DND-41 (cell line): ENCODE measurements at regions not wholly inside any gene's neighbourhood (a gene's known extent, or its start where the extent isn't known, plus 50 kb on each side); places are given as distances from the start of the nearest gene placed in this dataset.

Experiments
- ATAC-seq: fragments of 200-7000 bp; cut with Tn5 transposase; 3 replicates; pipeline ENCODE4 v1.9.1; 2021; ENCODE audit warnings: low read depth; ENCODE audit not compliant: insufficient read depth
- DNase-seq: peaks from one replicate; pipeline ENCODE4 v3.0.0-alpha.2; 2020
- H2AFZ ChIP-seq: 2 replicates; pipeline ENCODE4 v1.6.0; 2012; ENCODE audit warnings: low read depth, low read length
- H3K27ac ChIP-seq: 2 replicates; pipeline ENCODE4 v1.5.1; 2012; ENCODE audit warnings: low read length, inconsistent platforms
- H3K27me3 ChIP-seq: fragments of 200-600 bp; sonication (generic); 2 replicates; pipeline ENCODE4 v1.6.0; 2012; ENCODE audit warnings: low read length, mild to moderate bottlenecking, inconsistent platforms; ENCODE audit not compliant: insufficient read depth, poor library complexity
- H3K36me3 ChIP-seq: 2 replicates; pipeline ENCODE4 v1.5.1; 2012; ENCODE audit warnings: low read length, inconsistent platforms; ENCODE audit not compliant: insufficient read depth
- H3K4me1 ChIP-seq: 2 replicates; pipeline ENCODE4 v1.5.1; 2012; ENCODE audit warnings: mild to moderate bottlenecking, low read length; ENCODE audit not compliant: insufficient read depth
- H3K4me2 ChIP-seq: 2 replicates; pipeline ENCODE4 v1.6.0; 2012; ENCODE audit warnings: mild to moderate bottlenecking, moderate library complexity, low read length, inconsistent platforms; ENCODE audit not compliant: insufficient read depth
- H3K4me3 ChIP-seq, 2 experiments: fragments of 200-600 bp in 1 of 2; shearing (Covaris generic) in 1 of 2; 2 replicates each; pipeline ENCODE4 v1.5.1; 2012 to 2016; ENCODE audit warnings: inconsistent platforms in 2 of 2, low read length in 2 of 2, mild to moderate bottlenecking in 2 of 2, low read depth in 1 of 2, moderate library complexity in 1 of 2
- H3K79me2 ChIP-seq: 2 replicates; pipeline ENCODE4 v1.6.0; 2012; ENCODE audit warnings: low read length, inconsistent platforms; ENCODE audit not compliant: insufficient read depth
- H3K9ac ChIP-seq: 2 replicates; pipeline ENCODE4 v1.6.0; 2012; ENCODE audit warnings: low read depth, mild to moderate bottlenecking, inconsistent platforms, low read length, moderate library complexity
- H3K9me3 ChIP-seq: 2 replicates; pipeline ENCODE4 v1.5.1; 2012; ENCODE audit warnings: low read length, moderate library complexity, mild to moderate bottlenecking, inconsistent platforms; ENCODE audit not compliant: insufficient read depth, severe bottlenecking
- H4K20me1 ChIP-seq: 2 replicates; pipeline ENCODE4 v1.6.0; 2012; ENCODE audit warnings: low read length; ENCODE audit not compliant: insufficient read depth
- EZH2 ChIP-seq: IDR thresholded peaks from 3 replicates; pipeline ENCODE4 v1.6.1; 2012; ENCODE audit warnings: borderline replicate concordance, low read depth, mild to moderate bottlenecking, moderate library complexity, low read length, inconsistent platforms; ENCODE audit not compliant: severe bottlenecking
- TF ChIP-seq, protein P1 (sequence below): IDR thresholded peaks from 2 replicates; pipeline ENCODE4 v1.5.1; 2012; ENCODE audit warnings: borderline replicate concordance, low read length, moderate library complexity, mild to moderate bottlenecking; ENCODE audit not compliant: poor library complexity, severe bottlenecking; ENCODE audit errors: extremely low read depth

DNA sequence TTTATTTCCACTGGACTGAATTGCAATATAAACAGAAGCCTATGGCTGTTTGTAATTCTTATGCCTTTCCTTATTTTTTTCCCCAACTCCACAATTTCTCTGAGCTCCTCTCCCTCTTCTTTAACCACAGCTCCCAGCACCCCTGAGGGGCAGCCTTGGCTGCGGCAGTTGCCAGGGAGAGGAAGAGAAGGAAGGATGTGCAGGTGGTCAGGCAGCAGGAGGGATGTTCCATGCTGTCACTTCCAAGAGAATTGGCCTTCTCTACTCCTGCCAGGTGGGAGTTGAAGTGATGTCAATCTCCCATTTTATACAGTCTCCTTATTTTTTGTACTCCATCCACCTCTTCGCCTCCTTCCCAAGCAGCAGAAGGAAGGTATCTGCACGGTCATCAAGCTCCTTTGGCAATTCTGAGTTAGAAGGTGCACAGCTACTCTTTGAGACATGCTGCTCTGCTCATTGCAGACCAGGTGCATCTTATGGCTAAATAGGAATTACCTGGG is 343.3 kb upstream of the RPS6KA3 start:
- H3K4me2 ChIP-seq: no peak overlapping the region
- H3K27ac ChIP-seq: no peak overlapping the region
- H2AFZ ChIP-seq: no peak overlapping the region
- no peaks in the 10 kb centered on the region for H3K27me3 ChIP-seq
- H3K9ac ChIP-seq: no peak overlapping the region
- no peaks in the 10 kb centered on the region for H4K20me1 ChIP-seq
- H3K9me3 ChIP-seq: no peaks in the 10 kb centered on the region
- H3K4me3 ChIP-seq: no peak overlapping the region
- no peaks in the 10 kb centered on the region for H3K4me1 ChIP-seq
- ATAC-seq (no peak), DNase-seq (no peak)
- no peaks in the 10 kb centered on the region for H3K79me2 ChIP-seq
- TF ChIP-seq, protein P1, sequence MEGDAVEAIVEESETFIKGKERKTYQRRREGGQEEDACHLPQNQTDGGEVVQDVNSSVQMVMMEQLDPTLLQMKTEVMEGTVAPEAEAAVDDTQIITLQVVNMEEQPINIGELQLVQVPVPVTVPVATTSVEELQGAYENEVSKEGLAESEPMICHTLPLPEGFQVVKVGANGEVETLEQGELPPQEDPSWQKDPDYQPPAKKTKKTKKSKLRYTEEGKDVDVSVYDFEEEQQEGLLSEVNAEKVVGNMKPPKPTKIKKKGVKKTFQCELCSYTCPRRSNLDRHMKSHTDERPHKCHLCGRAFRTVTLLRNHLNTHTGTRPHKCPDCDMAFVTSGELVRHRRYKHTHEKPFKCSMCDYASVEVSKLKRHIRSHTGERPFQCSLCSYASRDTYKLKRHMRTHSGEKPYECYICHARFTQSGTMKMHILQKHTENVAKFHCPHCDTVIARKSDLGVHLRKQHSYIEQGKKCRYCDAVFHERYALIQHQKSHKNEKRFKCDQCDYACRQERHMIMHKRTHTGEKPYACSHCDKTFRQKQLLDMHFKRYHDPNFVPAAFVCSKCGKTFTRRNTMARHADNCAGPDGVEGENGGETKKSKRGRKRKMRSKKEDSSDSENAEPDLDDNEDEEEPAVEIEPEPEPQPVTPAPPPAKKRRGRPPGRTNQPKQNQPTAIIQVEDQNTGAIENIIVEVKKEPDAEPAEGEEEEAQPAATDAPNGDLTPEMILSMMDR: no peak
- TF ChIP-seq EZH2: no peak
- no peaks in the 10 kb centered on the region for H3K36me3 ChIP-seq

DNA sequence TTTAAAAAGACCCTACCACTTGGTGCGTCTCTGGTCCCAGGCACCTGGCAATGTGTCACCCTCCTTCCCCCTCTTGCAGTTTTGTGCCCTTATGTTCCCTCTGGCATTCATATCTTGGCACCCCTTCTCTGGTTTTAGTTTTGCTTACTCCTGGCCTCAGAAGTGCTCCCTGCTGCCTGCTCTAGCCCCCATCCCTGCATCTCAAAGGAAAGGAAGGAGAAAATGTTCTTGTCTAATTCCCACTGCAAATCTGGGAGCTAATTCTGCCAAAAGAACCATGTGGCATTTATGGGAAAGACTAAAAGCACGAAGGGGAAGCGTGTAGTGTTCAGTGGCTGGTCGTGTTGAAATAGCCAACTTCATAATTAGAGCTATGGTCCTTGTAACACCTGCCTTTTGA is 340.1 kb upstream of the RPS6KA3 start:
- ATAC-seq (no peak), DNase-seq (no peak)
- H2AFZ ChIP-seq: no peak overlapping the region
- no peak for TF ChIP-seq EZH2
- TF ChIP-seq, protein P1: no peak
- no peaks in the 10 kb centered on the region for H3K36me3 ChIP-seq
- H3K4me3 ChIP-seq: no peak overlapping the region
- no peaks in the 10 kb centered on the region for H3K4me1 ChIP-seq
- H3K27ac ChIP-seq: no peak overlapping the region
- no peaks in the 10 kb centered on the region for H4K20me1 ChIP-seq
- no peaks in the 10 kb centered on the region for H3K27me3 ChIP-seq
- H3K9me3 ChIP-seq: no peaks in the 10 kb centered on the region
- H3K9ac ChIP-seq: no peak overlapping the region
- H3K79me2 ChIP-seq: no peaks in the 10 kb centered on the region
- H3K4me2 ChIP-seq: no peak overlapping the region

DNA sequence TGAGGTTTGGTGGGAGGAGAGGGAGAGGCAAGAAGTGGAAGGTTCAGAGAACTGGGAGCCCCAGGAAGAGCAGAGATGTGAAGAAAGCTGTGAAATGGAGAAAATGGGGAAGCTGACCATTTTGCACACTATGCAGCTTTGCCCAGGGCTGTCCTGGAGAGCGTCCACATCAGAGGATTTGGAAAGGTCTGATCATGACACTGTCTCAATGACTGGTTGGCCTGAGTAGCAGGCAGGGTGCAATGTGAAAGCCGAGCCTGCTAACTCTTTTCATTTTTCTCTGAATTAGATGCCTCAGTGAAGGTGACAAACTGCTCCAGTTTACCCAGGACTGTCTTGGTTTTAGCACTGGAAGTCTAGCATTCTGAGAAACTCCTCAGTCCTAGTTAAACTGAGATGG is 330.1 kb upstream of the RPS6KA3 start:
- Histone ChIP-seq H2AFZ (no peak overlapping the region), H3K4me1 (no peaks in the 10 kb centered on the region), H3K79me2 (no peaks in the 10 kb centered on the region), H3K4me2 (no peak overlapping the region), H3K36me3 (no peaks in the 10 kb centered on the region), H3K27ac (no peak overlapping the region), H3K4me3 (no peak overlapping the region), H3K9me3 (no peaks in the 10 kb centered on the region), H3K27me3 (no peaks in the 10 kb centered on the region), H3K9ac (no peak overlapping the region), H4K20me1 (no peaks in the 10 kb centered on the region)
- no peak for DNase-seq
- TF ChIP-seq EZH2: no peak
- TF ChIP-seq, protein P1: no peak
- no peak for ATAC-seq

DNA sequence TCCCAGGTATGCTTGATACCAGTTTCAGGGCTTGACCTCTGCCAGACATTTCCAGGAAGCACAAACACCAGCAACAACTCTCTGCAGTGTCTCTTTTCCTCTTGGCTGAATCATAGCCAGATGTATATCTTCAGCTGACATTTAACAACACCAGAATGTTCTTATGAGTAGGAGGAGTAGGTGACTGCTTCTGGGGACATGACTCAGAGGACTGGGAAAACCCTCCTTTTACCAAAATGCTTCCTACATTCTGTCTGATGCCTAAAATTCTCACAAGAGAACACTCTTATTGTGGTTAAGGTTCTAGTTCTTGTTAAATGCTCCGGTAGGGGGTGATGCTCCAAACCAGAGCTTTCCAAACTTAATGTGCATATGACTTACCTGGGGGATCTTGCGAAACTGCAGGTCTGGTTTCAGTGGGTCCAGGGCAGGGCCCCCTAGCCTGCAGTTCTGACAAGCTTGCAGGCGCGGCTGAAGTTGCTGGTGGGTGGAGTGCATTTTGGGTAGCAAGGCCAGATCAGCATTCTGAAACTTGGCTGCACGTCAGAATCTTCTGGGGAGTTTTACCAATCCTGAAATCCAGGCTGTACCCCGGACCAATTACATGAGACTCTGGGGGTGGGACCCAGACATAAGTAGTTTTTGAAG is 329.3 kb upstream of the RPS6KA3 start:
- Histone ChIP-seq H3K36me3 (no peaks in the 10 kb centered on the region), H3K4me2 (no peak overlapping the region), H3K27me3 (no peaks in the 10 kb centered on the region), H3K4me3 (no peak overlapping the region), H2AFZ (no peak overlapping the region), H4K20me1 (no peaks in the 10 kb centered on the region), H3K9me3 (no peaks in the 10 kb centered on the region), H3K9ac (no peak overlapping the region), H3K27ac (no peak overlapping the region), H3K79me2 (no peaks in the 10 kb centered on the region), H3K4me1 (no peaks in the 10 kb centered on the region)
- TF ChIP-seq, protein P1: no peak
- TF ChIP-seq EZH2: no peak
- DNase-seq (no peak), ATAC-seq (no peak)
